ENCODE measurements at regions not wholly inside any gene's neighbourhood (a gene's known extent, or its start where the extent isn't known, plus 50 kb on each side); places are given as distances from the start of the nearest gene placed in this dataset.

DNA sequence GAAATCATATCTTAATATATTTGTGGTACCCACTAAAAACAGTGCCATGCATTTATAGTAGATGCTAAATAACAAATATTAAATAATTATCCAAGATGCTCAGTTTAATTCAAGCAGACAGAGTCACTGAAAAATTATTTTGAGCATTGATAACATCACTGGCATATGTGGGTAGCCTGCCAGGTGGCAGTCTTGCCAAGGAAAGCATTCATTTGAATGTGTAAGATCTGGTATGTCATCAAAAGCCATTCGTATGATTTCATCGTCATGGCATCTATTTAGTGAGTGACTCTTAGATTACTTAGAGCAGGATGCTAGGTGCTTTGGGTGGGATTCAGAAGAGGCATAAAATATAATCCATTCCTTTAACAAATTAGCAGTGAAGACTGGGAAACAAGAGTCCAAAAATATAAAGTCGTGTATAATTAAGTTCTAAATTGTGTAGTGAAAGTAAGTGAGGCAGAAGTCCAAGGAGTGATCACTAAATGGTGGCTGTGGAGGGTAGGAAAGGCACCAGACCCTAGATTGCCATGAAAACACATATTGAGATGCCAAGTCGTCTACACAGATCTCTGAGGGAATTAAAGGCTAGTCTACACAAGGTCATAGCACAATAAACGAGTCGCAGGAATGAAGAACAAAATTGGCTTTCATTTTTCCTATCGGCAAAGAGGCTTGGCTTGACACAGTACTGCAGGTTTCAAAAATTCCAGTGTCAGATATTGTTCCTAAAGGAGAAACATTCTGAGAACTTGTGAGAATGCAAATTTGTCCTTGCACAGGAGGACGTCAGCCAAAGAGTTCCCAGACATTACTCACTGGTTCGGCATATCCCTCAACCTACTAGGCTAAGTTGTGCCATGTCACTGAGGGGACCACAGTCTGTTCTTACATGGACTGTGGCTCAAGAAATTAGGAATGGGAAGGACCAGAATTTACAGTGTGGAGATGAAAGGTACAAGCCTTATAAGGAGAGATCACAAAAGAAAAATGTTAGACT is 130.8 kb downstream of the LYPLAL1 start:
- H3K4me3 ChIP-seq (ENCODE audit: low read depth, low read length): no peak overlapping the region
- no peak for DNase-seq (ENCODE audit: low read depth)
- peak; percentile 8 for TF ChIP-seq CTCF (conservative IDR thresholded peaks at IDR 0.05; ENCODE audit: low read depth, low read length)

DNA sequence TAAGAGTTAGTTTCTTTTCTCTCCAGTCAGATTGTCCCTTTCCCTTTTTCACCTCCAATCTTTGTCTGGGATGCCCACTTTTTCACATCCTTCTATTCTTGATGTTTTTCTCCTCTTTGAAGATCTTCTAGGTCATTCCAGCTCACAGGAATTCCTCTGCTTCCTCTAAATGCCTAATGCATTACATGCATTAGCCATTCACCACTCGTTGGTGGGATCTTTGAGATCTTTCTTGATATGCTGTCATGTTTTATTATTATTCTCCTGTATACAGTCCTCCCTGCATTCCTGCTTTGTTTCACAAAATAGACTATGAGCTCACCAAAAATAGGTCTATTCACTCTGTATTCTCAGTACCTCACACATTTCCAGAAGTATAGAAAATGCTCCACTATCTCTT is 129.0 kb downstream of the LYPLAL1 start:
- no peak for TF ChIP-seq CTCF (conservative IDR thresholded peaks at IDR 0.05; ENCODE audit: low read depth, low read length)
- no peak for DNase-seq (ENCODE audit: low read depth)

GRCh38 chr1:219299420-219299819 is 125.7 kb downstream of the LYPLAL1 start:
- DNase-seq (ENCODE audit: low read depth): no peak
- H3K4me3 ChIP-seq (ENCODE audit: low read depth, low read length): no peak overlapping the region
- TF ChIP-seq CTCF (conservative IDR thresholded peaks at IDR 0.05; ENCODE audit: low read depth, low read length): no peak

More for the DNA sequence above, 129.0 kb downstream of the LYPLAL1 start:
- H3K4me3 ChIP-seq (ENCODE audit: low read depth, low read length): no peak overlapping the region

DNA sequence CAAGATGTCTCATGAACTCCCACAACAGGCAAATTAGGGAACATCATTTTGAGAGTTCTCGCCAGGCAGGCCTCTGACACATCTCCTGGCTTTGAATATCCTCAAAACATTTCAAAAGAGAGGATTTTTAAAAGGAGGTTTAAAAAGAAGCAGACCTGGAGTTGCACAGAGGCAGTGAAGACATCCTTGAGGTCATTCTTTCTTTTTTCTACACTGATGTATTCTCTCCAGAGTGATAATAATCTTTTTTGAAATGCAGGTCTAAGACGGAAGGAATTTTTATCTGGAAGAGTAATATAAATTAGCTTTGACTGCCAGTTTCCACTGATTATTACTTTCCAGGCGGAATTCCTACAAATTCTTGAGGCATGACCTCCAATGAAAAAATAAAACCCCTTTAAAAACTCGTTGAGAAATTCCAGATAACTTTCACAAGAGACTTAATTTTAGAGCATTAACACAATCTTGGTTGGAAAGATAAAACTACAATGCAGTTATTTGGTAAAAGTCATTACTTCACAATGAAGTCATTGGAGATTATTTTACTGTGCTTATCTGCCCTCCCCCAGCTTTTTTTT is 125.0 kb downstream of the LYPLAL1 start:
- DNase-seq (ENCODE audit: low read depth): no peak
- no peak overlapping the region for H3K4me3 ChIP-seq (ENCODE audit: low read depth, low read length)
- no peak for TF ChIP-seq CTCF (conservative IDR thresholded peaks at IDR 0.05; ENCODE audit: low read depth, low read length)

- no peak for TF ChIP-seq CTCF (conservative IDR thresholded peaks at IDR 0.05; ENCODE audit: low read depth, low read length)
- no peak overlapping the region for H3K4me3 ChIP-seq (ENCODE audit: low read depth, low read length)
- DNase-seq (ENCODE audit: low read depth): peak; percentile 46
Observed at GRCh38 chr1:219296430-219297355, 123.0 kb downstream of the LYPLAL1 start.

- no peak for DNase-seq (ENCODE audit: low read depth)
- H3K4me3 ChIP-seq (ENCODE audit: low read depth, low read length): no peak overlapping the region
- TF ChIP-seq CTCF (conservative IDR thresholded peaks at IDR 0.05; ENCODE audit: low read depth, low read length): no peak
Observed at GRCh38 chr1:219294251-219294650, 120.6 kb downstream of the LYPLAL1 start.

All from choroid plexus epithelial cell (primary cell).